SH-SY5Y (cell line): ENCODE measurements at regions not wholly inside any gene's neighbourhood (a gene's known extent, or its start where the extent isn't known, plus 50 kb on each side); places are given as distances from the start of the nearest gene placed in this dataset.

Experiments
- GATA2 ChIP-seq: IDR thresholded peaks from 2 replicates; pipeline ENCODE4 v1.6.1; 2011; ENCODE audit warnings: mild to moderate bottlenecking, low read depth, low read length
- GATA3 ChIP-seq: IDR thresholded peaks from 2 replicates; pipeline ENCODE4 v1.6.1; 2011; ENCODE audit warnings: low read depth, mild to moderate bottlenecking, low read length, moderate library complexity

GRCh38 chr7:106548491-106548890 lies 112.5 kb downstream of the CCDC71L start:
- TF ChIP-seq GATA2 = no peak
- TF ChIP-seq GATA3 = no peak
